ENCODE measurements at regions not wholly inside any gene's neighbourhood (a gene's known extent, or its start where the extent isn't known, plus 50 kb on each side); places are given as distances from the start of the nearest gene placed in this dataset.

- H3K27me3 Mint-ChIP-seq (ENCODE audit: low read depth in 3 of 3): no peaks in the 10 kb centered on the region
- Histone ChIP-seq H3K4me2 (replicated peaks; ENCODE audit: extremely low read depth, low read length, poor library complexity, severe bottlenecking) (no peak overlapping the region), H2AFZ (ENCODE audit: insufficient read depth, low read depth, low read length, poor library complexity, severe bottlenecking) (no peak overlapping the region), H3K9me3 (replicated peaks in 1 of 2; ENCODE audit: control insufficient read depth in 1 of 2, insufficient read depth in 1 of 2, low read length in 2 of 2) (no peaks in the 10 kb centered on the region), H3K27me3 (ENCODE audit: control insufficient read depth in 2 of 2, insufficient read depth in 2 of 2, low read length in 2 of 2) (no peaks in the 10 kb centered on the region), H3K27ac (ENCODE audit: low read depth in 1 of 2, low read length in 2 of 2) (no peak overlapping the region), H3K4me1 (ENCODE audit: control insufficient read depth in 1 of 2, insufficient read depth in 2 of 2, low read length in 2 of 2) (no peaks in the 10 kb centered on the region), H3K4me3 (replicated peaks in 1 of 3; ENCODE audit: low read depth in 2 of 3, low read length in 3 of 3) (no peak overlapping the region), H3K79me2 (ENCODE audit: insufficient read depth, low read length) (no peaks in the 10 kb centered on the region), H3K9ac (ENCODE audit: insufficient read depth, low read length, poor library complexity, severe bottlenecking) (no peak overlapping the region), H4K20me1 (ENCODE audit: insufficient read depth, low read length) (no peaks in the 10 kb centered on the region), H3K36me3 (replicated peaks in 1 of 2; ENCODE audit: control insufficient read depth in 1 of 2, insufficient read depth in 2 of 2, low read length in 2 of 2) (no peaks in the 10 kb centered on the region)
- no CpG with 5 or more reads among the region's 1 CpG for WGBS (ENCODE audit: insufficient coverage)
- TF ChIP-seq CTCF (IDR thresholded peaks at IDR 0.05): no peak
- H3K4me1 Mint-ChIP-seq: no peaks in the 10 kb centered on the region
- H3K9me3 Mint-ChIP-seq: peaks cover 0 to 6% (median 4%) of the 10 kb centered on the region in 7 donors
- no peak overlapping the region for H3K4me3 Mint-ChIP-seq
- H3K36me3 Mint-ChIP-seq: no peaks in the 10 kb centered on the region
- intact Hi-C loops (cut with micrococcal nuclease): no loop called here
- H3K27ac Mint-ChIP-seq: no peak overlapping the region
- no peak for DNase-seq
Observed at GRCh38 chr9:1474671-1475070, 424.5 kb downstream of the DMRT2 start.

- H3K27ac Mint-ChIP-seq: no peak overlapping the region
- 91% methylated on average over 3 of the region's 8 CpGs for WGBS (ENCODE audit: insufficient coverage)
- H3K27me3 Mint-ChIP-seq (ENCODE audit: low read depth in 3 of 3): no peaks in the 10 kb centered on the region
Observed at GRCh38 chr9:1490341-1491232, 440.4 kb downstream of the DMRT2 start.

More at GRCh38 chr9:1490341-1491232, 440.4 kb downstream of the DMRT2 start:
- no peaks in the 10 kb centered on the region for H3K79me2 ChIP-seq (ENCODE audit: insufficient read depth, low read length)
- no peak overlapping the region for H3K27ac ChIP-seq (ENCODE audit: low read depth in 1 of 2, low read length in 2 of 2)
- no peaks in the 10 kb centered on the region for H3K9me3 ChIP-seq (replicated peaks in 1 of 2; ENCODE audit: control insufficient read depth in 1 of 2, insufficient read depth in 1 of 2, low read length in 2 of 2)
- H3K4me3 ChIP-seq (replicated peaks in 1 of 3; ENCODE audit: low read depth in 2 of 3, low read length in 3 of 3): no peak overlapping the region
- no peak for DNase-seq
- H3K36me3 ChIP-seq (replicated peaks in 1 of 2; ENCODE audit: control insufficient read depth in 1 of 2, insufficient read depth in 2 of 2, low read length in 2 of 2): no peaks in the 10 kb centered on the region
- no peak overlapping the region for H3K9ac ChIP-seq (ENCODE audit: insufficient read depth, low read length, poor library complexity, severe bottlenecking)
- H3K4me1 Mint-ChIP-seq: no peaks in the 10 kb centered on the region
- H2AFZ ChIP-seq (ENCODE audit: insufficient read depth, low read depth, low read length, poor library complexity, severe bottlenecking): no peak overlapping the region
- no peaks in the 10 kb centered on the region for H3K27me3 ChIP-seq (ENCODE audit: control insufficient read depth in 2 of 2, insufficient read depth in 2 of 2, low read length in 2 of 2)
- no peaks in the 10 kb centered on the region for H3K36me3 Mint-ChIP-seq
- no peak overlapping the region for H3K4me3 Mint-ChIP-seq
- no peak overlapping the region for H3K4me2 ChIP-seq (replicated peaks; ENCODE audit: extremely low read depth, low read length, poor library complexity, severe bottlenecking)
- no peaks in the 10 kb centered on the region for H4K20me1 ChIP-seq (ENCODE audit: insufficient read depth, low read length)
- no peak for TF ChIP-seq CTCF (IDR thresholded peaks at IDR 0.05)
- no peaks in the 10 kb centered on the region for H3K4me1 ChIP-seq (ENCODE audit: control insufficient read depth in 1 of 2, insufficient read depth in 2 of 2, low read length in 2 of 2)
- peaks cover 0 to 15% (median 9%) of the 10 kb centered on the region in 7 donors for H3K9me3 Mint-ChIP-seq
- intact Hi-C loops (cut with micrococcal nuclease): no loop called here

Data from CD14-positive monocyte (primary cell).